ENCODE measurements at regions not wholly inside any gene's neighbourhood (a gene's known extent, or its start where the extent isn't known, plus 50 kb on each side); places are given as distances from the start of the nearest gene placed in this dataset.

GRCh38 chr12:13471471-13471870 lies 274.9 kb downstream of the EMP1 start:
- no peak overlapping the region for H3K4me3 ChIP-seq
- DNase-seq: no peak
- no peaks in the 10 kb centered on the region for H3K36me3 ChIP-seq
- H3K9me3 ChIP-seq: no peaks in the 10 kb centered on the region
- no peak for TF ChIP-seq CTCF (IDR thresholded peaks at IDR 0.05)
- ATAC-seq: no peak
- H3K27me3 ChIP-seq: no peaks in the 10 kb centered on the region
- no peaks in the 10 kb centered on the region for H3K4me1 ChIP-seq
- H3K27ac ChIP-seq: no peak overlapping the region
- intact Hi-C loops (cut with DNase I): no loop called here

- intact Hi-C loops (cut with DNase I): no loop called here
- Histone ChIP-seq H3K9me3 (no peaks in the 10 kb centered on the region), H3K36me3 (no peaks in the 10 kb centered on the region), H3K4me1 (no peaks in the 10 kb centered on the region), H3K27ac (no peak overlapping the region), H3K4me3 (no peak overlapping the region), H3K27me3 (no peaks in the 10 kb centered on the region)
- TF ChIP-seq CTCF (IDR thresholded peaks at IDR 0.05): no peak
- ATAC-seq (no peak), DNase-seq (no peak)
Observed at GRCh38 chr12:13465635-13466034, 269.1 kb downstream of the EMP1 start.

- no peaks in the 10 kb centered on the region for H3K36me3 ChIP-seq
- H3K27me3 ChIP-seq: no peaks in the 10 kb centered on the region
- intact Hi-C loops (cut with DNase I): no loop called here
- no peak for DNase-seq
- H3K4me3 ChIP-seq: no peak overlapping the region
- no peaks in the 10 kb centered on the region for H3K4me1 ChIP-seq
- no peak for TF ChIP-seq CTCF (IDR thresholded peaks at IDR 0.05)
- no peak for ATAC-seq
- H3K9me3 ChIP-seq: no peaks in the 10 kb centered on the region
- no peak overlapping the region for H3K27ac ChIP-seq
Observed at GRCh38 chr12:13463189-13463588, 266.7 kb downstream of the EMP1 start.

- Histone ChIP-seq H3K27ac (no peak overlapping the region), H3K27me3 (no peaks in the 10 kb centered on the region), H3K4me3 (no peak overlapping the region), H3K4me1 (no peaks in the 10 kb centered on the region), H3K9me3 (no peaks in the 10 kb centered on the region), H3K36me3 (no peaks in the 10 kb centered on the region)
- DNase-seq (no peak), ATAC-seq (no peak)
- no peak for TF ChIP-seq CTCF (IDR thresholded peaks at IDR 0.05)
- intact Hi-C loops (cut with DNase I): no loop called here
Observed at GRCh38 chr12:13462450-13462849, 265.9 kb downstream of the EMP1 start.

- ATAC-seq (no peak), DNase-seq (no peak)
- no peaks in the 10 kb centered on the region for H3K9me3 ChIP-seq
- TF ChIP-seq CTCF (IDR thresholded peaks at IDR 0.05): no peak
- H3K36me3 ChIP-seq: no peaks in the 10 kb centered on the region
- no peak overlapping the region for H3K27ac ChIP-seq
- H3K4me3 ChIP-seq: no peak overlapping the region
- no peaks in the 10 kb centered on the region for H3K27me3 ChIP-seq
- no peaks in the 10 kb centered on the region for H3K4me1 ChIP-seq
- intact Hi-C loops (cut with DNase I): no loop called here
Observed at GRCh38 chr12:13455778-13456144, 259.2 kb downstream of the EMP1 start.
